ENCODE measurements at regions not wholly inside any gene's neighbourhood (a gene's known extent, or its start where the extent isn't known, plus 50 kb on each side); places are given as distances from the start of the nearest gene placed in this dataset.
A peak's percentile ranks its signal among the peaks of the same experiment; 100 is the strongest.

DNA sequence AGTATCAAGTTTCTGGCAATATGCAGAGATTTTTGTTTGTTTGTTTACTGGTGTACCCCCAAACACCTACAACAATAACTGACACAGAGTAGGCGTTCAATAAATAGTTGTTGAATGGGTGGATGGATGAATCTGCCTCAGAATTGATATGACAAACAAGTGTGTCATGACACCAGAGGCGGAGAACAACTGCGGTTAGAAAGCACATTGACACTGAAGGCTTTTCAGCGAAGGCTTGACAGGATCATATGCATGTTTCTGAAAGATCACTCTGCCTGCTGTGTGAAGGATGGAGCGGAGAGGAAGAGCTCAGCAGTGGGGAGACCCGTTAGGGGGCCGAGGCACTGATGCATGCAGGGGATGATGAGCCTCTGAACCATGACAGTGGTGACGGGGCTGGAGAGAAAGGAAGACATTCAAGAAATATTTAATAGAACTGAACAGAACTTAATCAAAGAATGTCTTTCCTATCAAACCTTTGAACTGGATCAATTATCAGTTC lies 108.5 kb upstream of the USP47 start:
- TF ChIP-seq, protein P1, sequence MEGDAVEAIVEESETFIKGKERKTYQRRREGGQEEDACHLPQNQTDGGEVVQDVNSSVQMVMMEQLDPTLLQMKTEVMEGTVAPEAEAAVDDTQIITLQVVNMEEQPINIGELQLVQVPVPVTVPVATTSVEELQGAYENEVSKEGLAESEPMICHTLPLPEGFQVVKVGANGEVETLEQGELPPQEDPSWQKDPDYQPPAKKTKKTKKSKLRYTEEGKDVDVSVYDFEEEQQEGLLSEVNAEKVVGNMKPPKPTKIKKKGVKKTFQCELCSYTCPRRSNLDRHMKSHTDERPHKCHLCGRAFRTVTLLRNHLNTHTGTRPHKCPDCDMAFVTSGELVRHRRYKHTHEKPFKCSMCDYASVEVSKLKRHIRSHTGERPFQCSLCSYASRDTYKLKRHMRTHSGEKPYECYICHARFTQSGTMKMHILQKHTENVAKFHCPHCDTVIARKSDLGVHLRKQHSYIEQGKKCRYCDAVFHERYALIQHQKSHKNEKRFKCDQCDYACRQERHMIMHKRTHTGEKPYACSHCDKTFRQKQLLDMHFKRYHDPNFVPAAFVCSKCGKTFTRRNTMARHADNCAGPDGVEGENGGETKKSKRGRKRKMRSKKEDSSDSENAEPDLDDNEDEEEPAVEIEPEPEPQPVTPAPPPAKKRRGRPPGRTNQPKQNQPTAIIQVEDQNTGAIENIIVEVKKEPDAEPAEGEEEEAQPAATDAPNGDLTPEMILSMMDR (conservative IDR thresholded peaks at IDR 0.05): no peak
- TF ChIP-seq ZFX (IDR thresholded peaks at IDR 0.05): no peak
- no peak overlapping the region for H3K27ac ChIP-seq

DNA sequence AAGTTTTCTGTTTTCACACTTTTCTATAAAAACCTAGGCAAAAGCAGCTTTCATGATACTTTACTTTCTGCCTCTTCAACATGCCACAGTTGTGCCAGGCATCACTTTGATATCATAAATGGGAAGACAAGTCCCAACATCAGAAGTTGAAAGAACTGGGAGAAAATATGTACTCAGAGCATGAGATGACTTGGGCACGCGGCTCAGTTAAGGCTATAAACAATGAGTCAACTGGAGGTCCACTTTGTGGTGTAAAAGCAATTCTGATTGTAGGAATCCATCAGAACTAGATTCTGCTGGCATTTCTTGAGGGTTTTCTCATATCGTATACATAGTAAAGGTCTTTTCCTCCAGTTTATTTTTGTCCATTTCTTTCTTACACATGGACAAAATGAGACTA lies 109.7 kb upstream of the USP47 start:
- no peak for TF ChIP-seq ZFX (IDR thresholded peaks at IDR 0.05)
- TF ChIP-seq, protein P1 (conservative IDR thresholded peaks at IDR 0.05): no peak

DNA sequence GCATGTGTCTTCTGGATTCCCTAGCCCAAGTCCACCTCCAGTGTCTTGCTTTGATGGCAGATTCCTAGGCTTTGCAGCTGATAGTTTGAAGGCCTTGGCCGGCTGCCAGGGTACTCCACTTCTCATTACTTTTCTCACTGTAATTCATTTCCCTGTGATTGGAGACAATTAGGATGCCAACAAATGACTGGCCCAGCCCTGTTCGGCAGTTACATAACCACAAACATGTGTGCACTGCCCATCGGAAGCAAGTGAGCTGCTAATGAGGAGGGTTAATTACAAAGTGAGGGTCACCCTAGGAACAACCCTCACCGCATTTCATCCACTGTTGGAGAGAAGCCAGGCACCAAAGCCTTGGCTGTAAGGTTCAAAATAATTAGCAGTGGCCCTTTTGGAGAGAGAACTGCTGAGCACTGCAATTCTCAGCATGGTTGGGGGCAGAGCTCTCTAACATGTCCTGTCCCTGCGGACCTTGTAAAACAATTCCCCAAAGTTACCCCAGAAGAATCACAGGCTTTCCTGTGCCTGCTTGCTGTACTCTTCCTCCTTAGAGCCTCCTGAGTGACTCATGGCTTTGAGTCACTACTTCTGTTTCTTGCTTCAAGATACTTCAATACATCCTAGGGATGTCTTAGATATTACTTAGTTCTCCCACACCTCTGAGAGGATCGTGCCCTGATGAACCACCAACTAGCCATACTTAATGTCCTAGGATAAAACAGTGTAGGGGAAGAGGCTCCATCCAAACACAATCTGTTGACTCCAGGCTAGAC lies 109.7 kb upstream of the GALNT18 start:
- H3K27ac ChIP-seq: no peak overlapping the region
- TF ChIP-seq ZFX (IDR thresholded peaks at IDR 0.05): no peak
- TF ChIP-seq, protein P1 (conservative IDR thresholded peaks at IDR 0.05): no peak

More for the DNA sequence above, 109.7 kb upstream of the USP47 start:
- no peak overlapping the region for H3K27ac ChIP-seq

DNA sequence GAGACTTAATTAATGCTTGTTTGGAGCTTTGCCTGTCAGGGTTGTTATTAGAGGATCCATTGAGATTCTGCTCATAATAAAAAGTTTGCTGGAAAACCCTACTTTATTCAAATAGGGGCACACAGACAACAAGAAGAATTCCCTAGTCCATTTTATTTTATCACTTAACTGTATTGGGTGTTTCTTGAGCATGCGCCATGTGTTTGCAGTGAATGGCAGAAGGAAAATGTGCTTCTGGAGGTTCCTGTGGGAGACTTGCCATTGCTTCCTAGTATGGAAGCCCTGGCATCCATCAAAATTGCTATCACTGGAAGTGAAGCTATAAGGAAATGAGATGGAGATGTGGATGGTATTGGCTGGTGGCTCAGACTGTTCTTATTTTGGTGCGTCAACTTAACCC lies 106.6 kb upstream of the GALNT18 start:
- TF ChIP-seq, protein P1 (conservative IDR thresholded peaks at IDR 0.05): no peak
- TF ChIP-seq ZFX (IDR thresholded peaks at IDR 0.05): no peak
- H3K27ac ChIP-seq: no peak overlapping the region

DNA sequence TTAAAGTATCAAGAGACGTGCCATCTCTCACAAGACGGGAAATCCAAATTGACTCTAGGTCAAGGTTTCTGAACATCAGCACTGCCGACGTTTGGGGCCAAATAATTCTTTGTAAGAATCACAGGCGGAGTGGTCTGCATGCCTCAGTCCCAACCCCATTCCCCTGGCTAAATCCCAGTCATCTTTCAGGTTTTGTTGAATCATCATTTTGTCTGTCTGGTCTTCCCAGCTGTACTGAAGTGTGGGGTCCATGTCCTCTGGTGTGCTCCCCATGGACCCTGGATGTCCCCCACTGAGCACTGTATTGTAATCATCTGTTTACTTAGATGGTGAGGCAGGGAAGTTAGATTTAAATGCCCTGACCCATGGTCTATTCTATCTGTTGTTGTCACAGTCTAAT lies 103.6 kb upstream of the GALNT18 start:
- TF ChIP-seq, protein P1 (conservative IDR thresholded peaks at IDR 0.05): no peak
- no peak for TF ChIP-seq ZFX (IDR thresholded peaks at IDR 0.05)
- H3K27ac ChIP-seq: no peak overlapping the region

DNA sequence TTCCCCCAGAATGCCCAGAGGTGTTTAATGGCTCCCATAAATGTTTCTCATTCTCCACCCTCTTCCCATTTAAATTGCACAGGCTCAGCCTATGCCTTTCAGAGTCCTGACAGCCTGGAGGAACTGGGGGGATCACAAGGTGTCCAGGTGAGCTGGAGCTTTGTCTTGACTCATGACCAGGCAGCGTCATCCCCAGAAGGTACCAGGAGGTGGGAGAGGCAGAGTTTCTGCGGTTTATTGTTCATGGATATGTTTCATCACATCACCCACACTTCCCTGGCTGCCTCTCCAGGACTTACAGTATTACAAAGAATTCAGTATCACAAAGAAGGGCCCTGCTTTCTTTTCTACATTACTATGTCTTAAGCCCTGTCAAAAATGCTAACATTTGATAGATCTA lies 103.2 kb upstream of the GALNT18 start:
- TF ChIP-seq, protein P1 (conservative IDR thresholded peaks at IDR 0.05): no peak
- TF ChIP-seq ZFX (IDR thresholded peaks at IDR 0.05): no peak
- H3K27ac ChIP-seq: no peak overlapping the region

DNA sequence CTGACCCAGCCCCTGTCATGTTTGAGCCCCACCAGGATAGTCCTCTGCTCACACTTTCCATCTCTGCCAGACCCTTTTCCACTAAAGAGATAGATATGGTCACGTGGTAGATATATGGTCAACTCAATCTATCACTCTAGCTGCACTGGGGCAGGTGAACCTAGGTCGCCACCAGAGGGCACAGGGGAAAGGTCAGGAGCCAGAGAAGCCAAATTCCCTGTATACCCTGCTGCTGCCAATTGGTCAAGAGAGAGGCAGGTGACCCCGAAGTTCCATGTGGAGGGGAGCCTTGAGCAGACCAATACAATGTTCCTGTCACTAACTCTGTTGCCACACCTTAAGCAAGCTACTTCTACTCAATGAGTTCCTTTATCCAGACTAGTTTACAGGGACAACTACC lies 101.1 kb upstream of the GALNT18 start:
- H3K27ac ChIP-seq: no peak overlapping the region
- no peak for TF ChIP-seq ZFX (IDR thresholded peaks at IDR 0.05)
- TF ChIP-seq, protein P1 (conservative IDR thresholded peaks at IDR 0.05): peak; percentile 4; the same call in 1 of the 2 replicates

Data from C4-2B (cell line).